Upper lobe of right lung (tissue), 1 donor: ENCODE measurements at regions not wholly inside any gene's neighbourhood (a gene's known extent, or its start where the extent isn't known, plus 50 kb on each side); places are given as distances from the start of the nearest gene placed in this dataset.

Experiments used
- ATAC-seq: fragments of 200-7000 bp; cut with Tn5 transposase; one replicate; pipeline ENCODE4 v1.9.1; 2020; ENCODE audit warnings: mild to moderate bottlenecking, moderate library complexity
- DNase-seq: peaks from one replicate; pipeline ENCODE4 v3.0.0-alpha.2; 2020
- H3K27ac ChIP-seq: fragments of 200-600 bp; one replicate; pipeline ENCODE4 v1.8.0; 2022
- H3K27me3 ChIP-seq: fragments of 200-600 bp; one replicate; pipeline ENCODE4 v1.8.0; 2022; ENCODE audit warnings: mild to moderate bottlenecking
- H3K36me3 ChIP-seq: fragments of 200-600 bp; one replicate; pipeline ENCODE4 v1.8.0; 2022
- H3K4me1 ChIP-seq: fragments of 200-600 bp; one replicate; pipeline ENCODE4 v1.8.0; 2022
- H3K4me3 ChIP-seq: fragments of 200-600 bp; one replicate; pipeline ENCODE4 v1.8.0; 2022; ENCODE audit warnings: mild to moderate bottlenecking
- H3K9me3 ChIP-seq: fragments of 200-600 bp; one replicate; pipeline ENCODE4 v1.8.0; 2022
- CTCF ChIP-seq: fragments of 200-600 bp; IDR thresholded peaks from one replicate; pipeline ENCODE4 v1.8.0; 2022; ENCODE audit warnings: antibody characterized with exemption
- intact Hi-C: fragments of 100-400 bp; cut with DNase I; formaldehyde crosslinking; loops from one replicate; pipeline ENCODE4 v1.11.0; 2022
- donor health status: DM: no; HTN: yes; CAD: no; lungs with severe emphysema.

GRCh38 chr5:125551797-125552196 lies 805.4 kb upstream of the ZNF608 start:
- H3K4me1 ChIP-seq: no peaks in the 10 kb centered on the region
- intact Hi-C loops: no loop called here
- no peak for ATAC-seq

GRCh38 chr5:125552486-125552885 lies 806.0 kb upstream of the ZNF608 start:
- Histone ChIP-seq H3K4me1 (no peaks in the 10 kb centered on the region), H3K36me3 (no peaks in the 10 kb centered on the region), H3K4me3 (no peak overlapping the region), H3K27me3 (no peaks in the 10 kb centered on the region), H3K27ac (no peak overlapping the region), H3K9me3 (no peaks in the 10 kb centered on the region)
- intact Hi-C loops: no loop called here
- no peak for ATAC-seq
- no peak for DNase-seq
- TF ChIP-seq CTCF: no peak

More at GRCh38 chr5:125551797-125552196, 805.4 kb upstream of the ZNF608 start:
- Histone ChIP-seq H3K27me3 (no peaks in the 10 kb centered on the region), H3K9me3 (no peaks in the 10 kb centered on the region), H3K27ac (no peak overlapping the region), H3K4me3 (no peak overlapping the region), H3K36me3 (no peaks in the 10 kb centered on the region)
- TF ChIP-seq CTCF: no peak
- DNase-seq: no peak

DNA sequence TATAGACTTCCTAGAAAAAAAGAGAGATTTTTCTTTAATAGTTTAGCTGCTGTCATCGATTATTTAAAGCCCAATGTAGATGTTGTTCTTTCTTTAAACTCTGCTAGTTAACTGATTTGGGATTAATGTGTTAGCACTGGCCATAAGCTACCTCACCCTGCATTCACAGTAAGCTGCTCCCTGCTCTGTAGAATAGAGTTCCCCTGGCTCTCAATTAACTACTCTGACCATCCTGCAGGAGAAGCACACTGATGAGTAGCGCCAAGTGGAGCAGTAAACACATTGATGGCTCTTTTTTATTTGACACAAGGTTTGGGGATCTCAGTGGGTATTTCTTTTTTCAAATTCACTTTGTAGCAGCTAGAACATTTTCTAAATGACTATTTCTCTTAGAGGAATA lies 807.9 kb upstream of the ZNF608 start:
- intact Hi-C loops: no loop called here
- Histone ChIP-seq H3K27me3 (no peaks in the 10 kb centered on the region), H3K4me3 (no peak overlapping the region), H3K36me3 (no peaks in the 10 kb centered on the region), H3K9me3 (no peaks in the 10 kb centered on the region), H3K27ac (no peak overlapping the region), H3K4me1 (no peaks in the 10 kb centered on the region)
- ATAC-seq (no peak), DNase-seq (no peak)
- TF ChIP-seq CTCF: no peak

GRCh38 chr5:125555591-125555990 lies 809.2 kb upstream of the ZNF608 start:
- Histone ChIP-seq H3K4me3 (no peak overlapping the region), H3K36me3 (no peaks in the 10 kb centered on the region), H3K27ac (no peak overlapping the region), H3K9me3 (no peaks in the 10 kb centered on the region), H3K4me1 (no peaks in the 10 kb centered on the region), H3K27me3 (no peaks in the 10 kb centered on the region)
- no peak for TF ChIP-seq CTCF
- DNase-seq (no peak), ATAC-seq (no peak)
- intact Hi-C loops: no loop called here

DNA sequence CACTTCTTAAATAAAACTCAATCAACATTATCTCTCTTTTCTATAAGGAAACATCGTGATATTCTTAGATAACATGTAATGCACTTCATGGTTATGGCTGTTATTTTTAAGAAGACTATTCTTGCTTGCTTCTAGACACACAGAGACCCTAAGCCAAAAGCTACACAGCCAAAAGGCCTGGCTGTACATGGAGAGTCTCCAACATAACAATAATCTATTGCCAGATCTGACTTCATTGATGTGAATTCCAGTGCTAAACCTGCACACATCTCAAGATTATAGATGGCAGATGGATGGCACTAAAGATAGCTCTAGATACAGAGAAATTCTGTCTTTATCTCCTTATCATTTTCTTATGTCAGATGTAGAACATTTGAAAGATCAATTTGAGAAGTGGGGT lies 811.6 kb upstream of the ZNF608 start:
- no peaks in the 10 kb centered on the region for H3K27me3 ChIP-seq
- DNase-seq: no peak
- no peaks in the 10 kb centered on the region for H3K36me3 ChIP-seq
- intact Hi-C loops: no loop called here
- H3K4me1 ChIP-seq: no peaks in the 10 kb centered on the region
- no peak overlapping the region for H3K4me3 ChIP-seq
- H3K9me3 ChIP-seq: no peaks in the 10 kb centered on the region
- no peak overlapping the region for H3K27ac ChIP-seq
- no peak for ATAC-seq
- no peak for TF ChIP-seq CTCF

GRCh38 chr5:125558466-125558865 lies 812.0 kb upstream of the ZNF608 start:
- DNase-seq (no peak), ATAC-seq (no peak)
- Histone ChIP-seq H3K27ac (no peak overlapping the region), H3K27me3 (no peaks in the 10 kb centered on the region), H3K36me3 (no peaks in the 10 kb centered on the region), H3K4me1 (no peaks in the 10 kb centered on the region), H3K4me3 (no peak overlapping the region), H3K9me3 (no peaks in the 10 kb centered on the region)
- TF ChIP-seq CTCF: no peak
- intact Hi-C loops: no loop called here
